ENCODE measurements at regions not wholly inside any gene's neighbourhood (a gene's known extent, or its start where the extent isn't known, plus 50 kb on each side); places are given as distances from the start of the nearest gene placed in this dataset.

DNA sequence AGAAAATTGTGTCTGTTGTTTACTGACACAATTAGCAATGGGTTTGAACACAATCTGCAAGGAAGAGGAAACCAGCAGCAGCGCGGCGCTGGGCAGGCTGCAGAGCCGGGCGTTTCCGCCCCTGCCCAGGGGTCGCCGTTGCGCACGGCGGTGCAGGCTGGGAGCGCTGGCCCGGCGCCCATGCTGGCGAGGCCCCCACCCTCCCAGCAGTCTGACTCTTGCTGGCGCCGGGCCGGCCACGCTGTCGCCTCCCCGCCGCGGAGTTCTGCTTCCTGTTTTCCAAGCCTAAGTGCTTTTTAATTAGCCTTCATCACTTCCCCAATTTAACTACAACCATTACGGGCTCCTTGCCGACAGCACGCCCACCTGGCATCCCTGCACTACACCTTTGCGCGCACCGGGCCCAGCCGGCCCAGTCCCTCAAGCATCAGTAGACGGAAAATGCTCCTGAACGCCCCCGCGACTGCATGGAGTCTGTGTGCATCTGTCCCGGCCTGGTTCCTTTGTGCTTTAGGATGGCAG is 212.1 kb downstream of the GXYLT1 start:
- peak; percentile 57; the same call in 1 of the 2 replicates for TF ChIP-seq POLR2AphosphoS5 (IDR thresholded peaks at IDR 0.05; ENCODE audit: borderline replicate concordance, low read depth, low read length)
- TF ChIP-seq EZH2 (IDR thresholded peaks at IDR 0.05) = no peak

All from SK-N-MC (cell line).